Fibroblast of the aortic adventitia (primary cell): ENCODE measurements at regions not wholly inside any gene's neighbourhood (a gene's known extent, or its start where the extent isn't known, plus 50 kb on each side); places are given as distances from the start of the nearest gene placed in this dataset.
A peak's percentile ranks its signal among the peaks of the same experiment; 100 is the strongest.

Experiments
- DNase-seq: peaks from one replicate; pipeline ENCODE4 v3.0.0-alpha.2; 2010; ENCODE audit warnings: low read depth
- H3K4me3 ChIP-seq: 2 replicates; pipeline ENCODE4 v1.5.1; 2011; ENCODE audit warnings: low read depth, mild to moderate bottlenecking, control low read depth, low read length, moderate library complexity
- CTCF ChIP-seq: IDR thresholded peaks from 2 replicates; pipeline ENCODE4 v1.5.1; 2011; ENCODE audit warnings: mild to moderate bottlenecking, low read length, control low read depth, inconsistent platforms; ENCODE audit not compliant: insufficient read depth

GRCh38 chr6:11353921-11354389, 121.5 kb upstream of the NEDD9 start:
- peak; percentile 29 for DNase-seq
- TF ChIP-seq CTCF: no peak
- H3K4me3 ChIP-seq: no peak overlapping the region

- no peak for DNase-seq
- H3K4me3 ChIP-seq: no peak overlapping the region
- TF ChIP-seq CTCF: no peak
These were observed 117.8 kb upstream of the NEDD9 start for GRCh38 chr6:11350294-11350693.

- TF ChIP-seq CTCF: no peak
- no peak for DNase-seq
- H3K4me3 ChIP-seq: no peak overlapping the region
These were observed 117.4 kb upstream of the NEDD9 start for GRCh38 chr6:11349880-11350279.

DNA sequence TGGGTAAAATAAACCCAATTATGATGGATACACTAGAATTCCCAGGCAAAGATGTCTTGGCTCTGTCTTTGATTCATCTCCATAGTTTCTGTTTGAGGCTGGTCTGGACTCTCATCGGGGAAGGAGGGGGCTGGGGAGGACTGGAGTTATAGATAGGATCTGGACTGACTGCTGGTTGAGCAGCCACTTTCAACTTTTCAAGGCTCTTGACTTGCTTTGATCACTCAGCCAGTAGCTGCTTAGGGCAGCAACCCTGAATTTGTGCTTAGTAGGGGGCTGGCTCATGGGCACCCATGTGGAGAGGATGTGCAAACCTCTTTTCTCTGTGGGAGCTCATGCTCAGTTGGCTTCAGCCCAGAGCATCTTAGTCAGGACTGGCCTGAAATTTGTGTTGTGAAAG, 114.0 kb upstream of the NEDD9 start:
- DNase-seq: no peak
- H3K4me3 ChIP-seq: no peak overlapping the region
- TF ChIP-seq CTCF: no peak

DNA sequence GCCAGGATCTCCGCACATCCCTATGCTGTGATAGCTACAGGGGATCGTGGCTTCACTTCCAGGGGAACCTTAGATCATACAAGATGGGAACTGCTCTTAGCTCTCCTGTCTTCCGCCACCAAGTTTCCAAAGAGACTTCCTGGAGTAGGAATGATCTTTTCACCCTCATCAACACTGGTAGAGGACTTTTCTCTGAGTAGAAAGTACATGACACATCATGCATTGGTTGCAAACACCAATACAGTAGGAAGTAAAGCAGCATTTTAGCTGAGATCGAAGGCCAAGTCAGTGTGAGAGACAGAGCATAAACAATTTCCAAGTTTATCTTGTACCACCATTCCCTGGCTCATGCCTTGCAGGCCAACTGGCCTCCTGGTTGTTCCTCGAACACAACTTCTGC, 113.1 kb upstream of the NEDD9 start:
- no peak for DNase-seq
- no peak overlapping the region for H3K4me3 ChIP-seq
- no peak for TF ChIP-seq CTCF

- DNase-seq: no peak
- H3K4me3 ChIP-seq: no peak overlapping the region
- no peak for TF ChIP-seq CTCF
These were observed 111.7 kb upstream of the NEDD9 start for GRCh38 chr6:11343963-11344723.

- TF ChIP-seq CTCF: no peak
- H3K4me3 ChIP-seq: no peak overlapping the region
- DNase-seq: peak; percentile 41
These were observed 109.4 kb upstream of the NEDD9 start for GRCh38 chr6:11341867-11342266.
